Trophoblast cell (in vitro differentiated cells and primary cell): ENCODE measurements at regions not wholly inside any gene's neighbourhood (a gene's known extent, or its start where the extent isn't known, plus 50 kb on each side); places are given as distances from the start of the nearest gene placed in this dataset.

Source experiments
- DNase-seq, 2 donors: peaks; one replicate each; pipeline ENCODE4 v3.0.0-alpha.2; 2016
- H2AFZ ChIP-seq: 2 replicates; pipeline ENCODE4 v1.6.1; 2013; ENCODE audit warnings: low read length, moderate library complexity, mild to moderate bottlenecking; ENCODE audit not compliant: insufficient read depth, poor library complexity
- H2AK5ac ChIP-seq: 2 replicates; pipeline ENCODE4 v1.6.1; 2013; ENCODE audit warnings: mild to moderate bottlenecking, low read length
- H2BK120ac ChIP-seq: 2 replicates; pipeline ENCODE4 v1.6.1; 2013; ENCODE audit warnings: low read length, mild to moderate bottlenecking, moderate library complexity; ENCODE audit not compliant: insufficient read depth, poor library complexity
- H2BK12ac ChIP-seq: 2 replicates; pipeline ENCODE4 v1.6.1; 2013; ENCODE audit warnings: mild to moderate bottlenecking, low read length, moderate library complexity
- H2BK5ac ChIP-seq: 2 replicates; pipeline ENCODE4 v1.6.1; 2013; ENCODE audit warnings: low read length, low read depth, moderate library complexity, mild to moderate bottlenecking; ENCODE audit not compliant: poor library complexity
- H3K14ac ChIP-seq: 2 replicates; pipeline ENCODE4 v1.6.1; 2013; ENCODE audit warnings: mild to moderate bottlenecking, low read length
- H3K18ac ChIP-seq: 2 replicates; pipeline ENCODE4 v1.6.1; 2013; ENCODE audit warnings: mild to moderate bottlenecking, low read length
- H3K23ac ChIP-seq: 2 replicates; pipeline ENCODE4 v1.6.1; 2013; ENCODE audit warnings: low read length
- H3K27ac ChIP-seq: 2 replicates; pipeline ENCODE4 v1.5.1; 2013; ENCODE audit warnings: low read depth, mild to moderate bottlenecking, inconsistent platforms, low read length, moderate library complexity
- H3K27me3 ChIP-seq: 2 replicates; pipeline ENCODE4 v1.6.1; 2013; ENCODE audit warnings: inconsistent platforms, mild to moderate bottlenecking, low read length, moderate library complexity; ENCODE audit not compliant: insufficient read depth
- H3K36me3 ChIP-seq, 2 experiments: 1 replicate in 1 of 2; 2 replicates in 1 of 2; pipeline ENCODE4 v1.6.1; 2013; ENCODE audit warnings: low read length in 2 of 2, mild to moderate bottlenecking in 2 of 2, moderate library complexity in 1 of 2; ENCODE audit not compliant: insufficient read depth in 2 of 2, control insufficient read depth in 1 of 2
- H3K4ac ChIP-seq: 2 replicates; pipeline ENCODE4 v1.6.1; 2013; ENCODE audit warnings: low read depth, mild to moderate bottlenecking, low read length, moderate library complexity
- H3K4me1 ChIP-seq, 2 experiments: 1 replicate in 1 of 2; 2 replicates in 1 of 2; pipeline ENCODE4 v1.6.1; 2013; ENCODE audit warnings: low read length in 2 of 2, mild to moderate bottlenecking in 2 of 2, moderate library complexity in 1 of 2; ENCODE audit not compliant: insufficient read depth in 2 of 2, control insufficient read depth in 1 of 2
- H3K4me2 ChIP-seq: 2 replicates; pipeline ENCODE4 v1.6.1; 2013; ENCODE audit warnings: inconsistent platforms, mild to moderate bottlenecking, low read length, moderate library complexity
- H3K4me3 ChIP-seq: 2 replicates; pipeline ENCODE4 v1.5.1; 2013; ENCODE audit warnings: mild to moderate bottlenecking, low read depth, low read length, inconsistent platforms
- H3K79me1 ChIP-seq: one replicate; pipeline ENCODE4 v1.6.1; 2013; ENCODE audit warnings: low read length
- H3K79me2 ChIP-seq: 2 replicates; pipeline ENCODE4 v1.6.1; 2013; ENCODE audit warnings: low read length, mild to moderate bottlenecking; ENCODE audit not compliant: control insufficient read depth, insufficient read depth, poor library complexity
- H3K9ac ChIP-seq: 2 replicates; pipeline ENCODE4 v1.6.1; 2013; ENCODE audit warnings: mild to moderate bottlenecking, low read length
- H3K9me3 ChIP-seq: 2 replicates; pipeline ENCODE4 v1.6.1; 2013; ENCODE audit warnings: low read depth, mild to moderate bottlenecking, control low read depth, inconsistent platforms, low read length; ENCODE audit not compliant: insufficient read depth
- H4K12ac ChIP-seq: 2 replicates; pipeline ENCODE4 v1.6.1; 2013; ENCODE audit warnings: low read depth, mild to moderate bottlenecking, low read length, moderate library complexity
- H4K8ac ChIP-seq: 2 replicates; pipeline ENCODE4 v1.6.1; 2013; ENCODE audit warnings: low read depth, mild to moderate bottlenecking, low read length, moderate library complexity
- H4K91ac ChIP-seq: one replicate; pipeline ENCODE4 v1.6.1; 2013; ENCODE audit warnings: low read depth, mild to moderate bottlenecking, low read length, moderate library complexity
- WGBS: extraction: QIAGEN DNeasy Blood & Tissue Kit; methylation state at CpG from one replicate; pipeline ENCODE4 v1.1.7; 2013; ENCODE audit warnings: missing lambda C conversion rate; ENCODE audit not compliant: insufficient read length, insufficient coverage; ENCODE audit errors: extremely low coverage; 5-methylcytosine and 5-hydroxymethylcytosine counted together

GRCh38 chr3:90221900-90222299 lies 1114.5 kb downstream of the EPHA3 start:
- H4K8ac ChIP-seq, result no peak overlapping the region
- H3K18ac ChIP-seq, result no peak overlapping the region
- no peak overlapping the region for H2BK120ac ChIP-seq
- no peak overlapping the region for H2BK5ac ChIP-seq
- H3K4me2 ChIP-seq, result no peak overlapping the region
- no peaks in the 10 kb centered on the region for H3K27me3 ChIP-seq
- H3K9me3 ChIP-seq, result no peaks in the 10 kb centered on the region
- no CpG with 5 or more reads among the region's 4 CpGs for WGBS
- no peak overlapping the region for H3K14ac ChIP-seq
- no peaks in the 10 kb centered on the region for H3K36me3 ChIP-seq
- no peak overlapping the region for H4K91ac ChIP-seq
- no peaks in the 10 kb centered on the region for H3K79me1 ChIP-seq
- H2AK5ac ChIP-seq, result no peak overlapping the region
- H3K4me1 ChIP-seq, result no peaks in the 10 kb centered on the region
- no peak overlapping the region for H3K4ac ChIP-seq
- H2AFZ ChIP-seq, result no peak overlapping the region
- H3K27ac ChIP-seq, result no peak overlapping the region
- no peak overlapping the region for H2BK12ac ChIP-seq
- no peak for DNase-seq
- H4K12ac ChIP-seq, result no peak overlapping the region
- H3K9ac ChIP-seq, result no peak overlapping the region
- no peaks in the 10 kb centered on the region for H3K79me2 ChIP-seq
- H3K23ac ChIP-seq, result no peak overlapping the region
- no peak overlapping the region for H3K4me3 ChIP-seq

GRCh38 chr3:90241481-90241880 lies 1134.1 kb downstream of the EPHA3 start:
- WGBS, result no CpG with 5 or more reads among the region's 1 CpG
- Histone ChIP-seq H3K4me3 (no peak overlapping the region), H2BK5ac (no peak overlapping the region), H3K27ac (no peak overlapping the region), H3K79me1 (no peaks in the 10 kb centered on the region), H3K79me2 (no peaks in the 10 kb centered on the region), H3K4ac (no peak overlapping the region), H3K18ac (no peak overlapping the region), H3K27me3 (no peaks in the 10 kb centered on the region), H2AK5ac (no peak overlapping the region), H3K14ac (no peak overlapping the region), H2AFZ (no peak overlapping the region), H3K9ac (no peak overlapping the region), H2BK120ac (no peak overlapping the region), H3K4me1 (no peaks in the 10 kb centered on the region), H4K8ac (no peak overlapping the region), H4K91ac (no peak overlapping the region), H3K4me2 (no peak overlapping the region), H3K36me3 (no peaks in the 10 kb centered on the region), H4K12ac (no peak overlapping the region), H3K23ac (no peak overlapping the region), H3K9me3 (no peaks in the 10 kb centered on the region), H2BK12ac (no peak overlapping the region)
- no peak for DNase-seq

GRCh38 chr3:90253131-90253530 lies 1145.7 kb downstream of the EPHA3 start:
- no peak for DNase-seq
- Histone ChIP-seq H3K4me3 (no peak overlapping the region), H3K4ac (no peak overlapping the region), H3K4me2 (no peak overlapping the region), H4K91ac (no peak overlapping the region), H2BK12ac (no peak overlapping the region), H3K18ac (no peak overlapping the region), H3K79me1 (no peaks in the 10 kb centered on the region), H3K9me3 (no peaks in the 10 kb centered on the region), H2AK5ac (no peak overlapping the region), H3K36me3 (no peaks in the 10 kb centered on the region), H2AFZ (no peak overlapping the region), H3K27me3 (no peaks in the 10 kb centered on the region), H2BK120ac (no peak overlapping the region), H2BK5ac (no peak overlapping the region), H3K14ac (no peak overlapping the region), H4K12ac (no peak overlapping the region), H3K27ac (no peak overlapping the region), H3K4me1 (no peaks in the 10 kb centered on the region), H3K9ac (no peak overlapping the region), H3K79me2 (no peaks in the 10 kb centered on the region), H3K23ac (no peak overlapping the region), H4K8ac (no peak overlapping the region)
- WGBS, result no CpG with 5 or more reads among the region's 2 CpGs

GRCh38 chr3:90261481-90262433 lies 1154.3 kb downstream of the EPHA3 start:
- no peak overlapping the region for H3K9ac ChIP-seq
- H4K8ac ChIP-seq, result no peak overlapping the region
- H2BK5ac ChIP-seq, result no peak overlapping the region
- no CpG with 5 or more reads among the region's 6 CpGs for WGBS
- H2BK12ac ChIP-seq, result no peak overlapping the region
- H3K4me2 ChIP-seq, result no peak overlapping the region
- H3K23ac ChIP-seq, result no peak overlapping the region
- H2AK5ac ChIP-seq, result no peak overlapping the region
- no peak overlapping the region for H3K14ac ChIP-seq
- H3K18ac ChIP-seq, result no peak overlapping the region
- H3K27ac ChIP-seq, result no peak overlapping the region
- H3K79me1 ChIP-seq, result no peaks in the 10 kb centered on the region
- H3K4ac ChIP-seq, result no peak overlapping the region
- no peak overlapping the region for H2BK120ac ChIP-seq
- H3K36me3 ChIP-seq, result no peaks in the 10 kb centered on the region
- no peaks in the 10 kb centered on the region for H3K4me1 ChIP-seq
- H4K91ac ChIP-seq, result no peak overlapping the region
- no peaks in the 10 kb centered on the region for H3K9me3 ChIP-seq
- no peak overlapping the region for H4K12ac ChIP-seq
- H3K79me2 ChIP-seq, result no peaks in the 10 kb centered on the region
- no peaks in the 10 kb centered on the region for H3K27me3 ChIP-seq
- no peak overlapping the region for H2AFZ ChIP-seq
- no peak overlapping the region for H3K4me3 ChIP-seq
- no peak for DNase-seq
